AG09319 (cell line): ENCODE measurements at regions not wholly inside any gene's neighbourhood (a gene's known extent, or its start where the extent isn't known, plus 50 kb on each side); places are given as distances from the start of the nearest gene placed in this dataset.
"Not testable (repeated sequence)": the region's sequence is repeated elsewhere in the genome, so short reads cannot be mapped to it uniquely, and the experiment has no call there.

ENCODE experiments used
- DNase-seq: peaks from one replicate; pipeline ENCODE4 v3.0.0-alpha.2; 2010; ENCODE audit warnings: low read depth; ENCODE audit errors: extremely low read depth
- CTCF ChIP-seq: IDR thresholded peaks from 2 replicates; pipeline ENCODE4 v1.5.1; 2011; ENCODE audit warnings: low read depth, mild to moderate bottlenecking, inconsistent platforms, low read length, moderate library complexity

GRCh38 chr11:90587896-90588295 is 365.0 kb upstream of the CHORDC1 start:
- no peak for TF ChIP-seq CTCF
- no peak for DNase-seq

- DNase-seq = no peak
- TF ChIP-seq CTCF = no peak
Measured at GRCh38 chr11:90585491-90585890, 362.6 kb upstream of the CHORDC1 start.

- DNase-seq = not testable (repeated sequence)
Measured at GRCh38 chr11:90582999-90583398, 360.1 kb upstream of the CHORDC1 start.

- DNase-seq = no peak
- TF ChIP-seq CTCF = no peak
Measured at GRCh38 chr11:90564531-90564930, 341.7 kb upstream of the CHORDC1 start.

GRCh38 chr11:90558328-90558865 is 335.5 kb upstream of the CHORDC1 start:
- no peak for DNase-seq
- TF ChIP-seq CTCF = no peak

GRCh38 chr11:90556606-90557005 is 333.8 kb upstream of the CHORDC1 start:
- DNase-seq = no peak
- no peak for TF ChIP-seq CTCF

GRCh38 chr11:90556026-90556425 is 333.2 kb upstream of the CHORDC1 start:
- TF ChIP-seq CTCF = no peak
- no peak for DNase-seq

- TF ChIP-seq CTCF = no peak
- DNase-seq = no peak
Measured at GRCh38 chr11:90555477-90555876, 332.6 kb upstream of the CHORDC1 start.
